AG10803 (cell line): ENCODE measurements at regions not wholly inside any gene's neighbourhood (a gene's known extent, or its start where the extent isn't known, plus 50 kb on each side); places are given as distances from the start of the nearest gene placed in this dataset.

Experiments
- DNase-seq: peaks from one replicate; pipeline ENCODE4 v3.0.0; 2010; ENCODE audit warnings: low read depth
- H3K4me3 ChIP-seq: 2 replicates; pipeline ENCODE4 v1.5.1; 2011; ENCODE audit warnings: mild to moderate bottlenecking, low read length, control low read depth
- CTCF ChIP-seq: conservative IDR thresholded peaks from 2 replicates; pipeline ENCODE4 v1.5.1; 2011; ENCODE audit warnings: mild to moderate bottlenecking, low read length, control low read depth, inconsistent platforms

GRCh38 chr22:49532869-49533802 is 294.5 kb downstream of the BRD1 start:
- DNase-seq, result no peak

DNA sequence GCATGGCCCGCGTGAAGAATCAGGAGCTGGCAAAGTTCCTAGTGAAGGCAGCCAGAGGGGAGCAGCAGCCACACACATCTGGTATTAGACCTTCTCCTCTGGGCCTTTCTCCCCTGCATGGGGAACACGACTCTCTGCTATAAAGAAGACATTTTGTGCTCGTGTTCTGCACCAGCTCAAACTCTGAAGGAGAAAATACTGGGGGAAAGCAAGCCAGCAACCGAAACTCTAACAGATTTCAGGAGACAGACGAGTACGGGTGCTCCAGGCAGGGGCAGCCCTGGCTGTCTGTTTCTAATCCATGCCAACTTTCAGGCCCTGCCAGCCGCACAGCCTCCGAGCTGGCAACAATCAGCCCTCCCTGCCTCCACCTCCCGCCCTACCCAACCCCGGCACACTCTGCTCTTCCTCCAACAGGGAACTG is 296.3 kb downstream of the BRD1 start:
- no peak for TF ChIP-seq CTCF
- H3K4me3 ChIP-seq, result no peak overlapping the region
- no peak for DNase-seq

More at GRCh38 chr22:49532869-49533802, 294.5 kb downstream of the BRD1 start:
- TF ChIP-seq CTCF, result no peak
- no peak overlapping the region for H3K4me3 ChIP-seq

- DNase-seq, result no peak
- TF ChIP-seq CTCF, result no peak
- no peak overlapping the region for H3K4me3 ChIP-seq
These were observed 296.9 kb downstream of the BRD1 start for GRCh38 chr22:49530671-49531367.

DNA sequence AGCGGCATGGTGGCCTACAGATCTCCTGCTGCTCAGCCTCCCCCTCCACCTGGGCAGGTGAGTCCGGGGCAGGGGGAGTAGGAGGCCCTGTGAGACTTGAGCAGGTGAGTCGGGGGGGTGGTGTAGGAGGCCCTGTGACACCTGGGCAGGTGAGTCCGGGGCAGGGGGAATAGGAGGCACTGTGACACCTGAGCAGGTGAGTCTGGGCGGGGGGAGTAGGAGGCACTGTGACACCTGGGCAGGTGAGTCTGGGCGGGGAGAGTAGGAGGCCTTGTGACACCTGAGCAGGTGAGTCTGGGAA is 299.3 kb downstream of the BRD1 start:
- DNase-seq, result no peak
- TF ChIP-seq CTCF, result no peak
- H3K4me3 ChIP-seq, result no peak overlapping the region

- H3K4me3 ChIP-seq, result no peak overlapping the region
- DNase-seq, result no peak
- TF ChIP-seq CTCF, result no peak
These were observed 299.9 kb downstream of the BRD1 start for GRCh38 chr22:49527611-49528419.

GRCh38 chr22:49525801-49526535 is 301.7 kb downstream of the BRD1 start:
- TF ChIP-seq CTCF, result no peak
- H3K4me3 ChIP-seq, result no peak overlapping the region
- no peak for DNase-seq
